Osteoblast (primary cell): ENCODE measurements at regions not wholly inside any gene's neighbourhood (a gene's known extent, or its start where the extent isn't known, plus 50 kb on each side); places are given as distances from the start of the nearest gene placed in this dataset.

Experiments
- DNase-seq: peaks from one replicate; pipeline ENCODE4 v3.0.0; 2011; ENCODE audit warnings: low spot score, mixed read lengths; ENCODE audit not compliant: insufficient read length; ENCODE audit errors: missing footprints
- H2AFZ ChIP-seq: 2 replicates; pipeline ENCODE4 v1.6.0; 2011; ENCODE audit warnings: mild to moderate bottlenecking, low read length
- H3K27ac ChIP-seq: 2 replicates; pipeline ENCODE4 v1.5.1; 2011; ENCODE audit warnings: mild to moderate bottlenecking, low read depth, low read length, moderate library complexity
- H3K27me3 ChIP-seq: 2 replicates; pipeline ENCODE4 v1.6.0; 2012; ENCODE audit warnings: mild to moderate bottlenecking, control low read depth, inconsistent platforms, low read length, moderate library complexity; ENCODE audit not compliant: insufficient read depth
- H3K36me3 ChIP-seq: 2 replicates; pipeline ENCODE4 v1.5.1; 2011; ENCODE audit warnings: mild to moderate bottlenecking, low read length, control low read depth, moderate library complexity; ENCODE audit not compliant: insufficient read depth
- H3K4me1 ChIP-seq: 2 replicates; pipeline ENCODE4 v1.5.1; 2011; ENCODE audit warnings: mild to moderate bottlenecking, low read length, control low read depth, moderate library complexity; ENCODE audit not compliant: insufficient read depth
- H3K4me2 ChIP-seq: 2 replicates; pipeline ENCODE4 v1.6.0; 2011; ENCODE audit warnings: mild to moderate bottlenecking, low read length; ENCODE audit not compliant: insufficient read depth
- H3K4me3 ChIP-seq: fragments of 200-600 bp; sonication (generic); 3 replicates; pipeline ENCODE4 v1.5.1; 2012; ENCODE audit warnings: mild to moderate bottlenecking, low read length, inconsistent platforms; ENCODE audit not compliant: insufficient read depth
- H3K79me2 ChIP-seq: 2 replicates; pipeline ENCODE4 v1.6.0; 2012; ENCODE audit warnings: mild to moderate bottlenecking, low read length, control low read depth, inconsistent platforms; ENCODE audit not compliant: insufficient read depth
- H3K9me3 ChIP-seq: 2 replicates; pipeline ENCODE4 v1.5.1; 2011; ENCODE audit warnings: low read depth, low read length, control low read depth
- H4K20me1 ChIP-seq: 2 replicates; pipeline ENCODE4 v1.6.0; 2012; ENCODE audit warnings: mild to moderate bottlenecking, low read length, control low read depth; ENCODE audit not compliant: insufficient read depth
- TF ChIP-seq, protein P1 (sequence below): IDR thresholded peaks from 2 replicates; pipeline ENCODE4 v1.5.1; 2011; ENCODE audit warnings: mild to moderate bottlenecking, low read depth, low read length, moderate library complexity; ENCODE audit errors: extremely low read depth

DNA sequence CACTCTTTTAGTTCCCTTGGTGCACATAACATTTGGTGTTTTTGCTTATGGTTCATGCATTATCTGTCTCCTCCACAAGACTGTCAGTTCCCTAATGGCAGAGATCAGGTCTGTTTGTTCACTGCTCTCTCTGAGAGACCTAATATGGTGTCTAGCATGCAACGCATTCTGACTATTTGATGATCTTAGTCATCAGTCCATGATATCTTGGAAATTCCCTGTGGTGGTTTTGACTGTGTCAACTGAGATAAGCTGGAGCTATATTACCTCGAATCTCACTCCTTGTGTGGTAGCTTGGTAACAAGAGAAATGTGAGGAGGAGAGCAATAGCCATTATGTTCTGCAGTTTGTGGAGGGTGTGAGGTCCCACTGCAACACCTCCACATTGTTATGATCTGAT is 229.8 kb downstream of the FRK start:
- Histone ChIP-seq H2AFZ (no peak overlapping the region), H3K9me3 (no peaks in the 10 kb centered on the region), H3K27ac (no peak overlapping the region), H4K20me1 (no peaks in the 10 kb centered on the region), H3K4me2 (no peak overlapping the region), H3K36me3 (no peaks in the 10 kb centered on the region), H3K4me3 (no peak overlapping the region), H3K4me1 (no peaks in the 10 kb centered on the region), H3K79me2 (no peaks in the 10 kb centered on the region), H3K27me3 (no peaks in the 10 kb centered on the region)
- TF ChIP-seq, protein P1, sequence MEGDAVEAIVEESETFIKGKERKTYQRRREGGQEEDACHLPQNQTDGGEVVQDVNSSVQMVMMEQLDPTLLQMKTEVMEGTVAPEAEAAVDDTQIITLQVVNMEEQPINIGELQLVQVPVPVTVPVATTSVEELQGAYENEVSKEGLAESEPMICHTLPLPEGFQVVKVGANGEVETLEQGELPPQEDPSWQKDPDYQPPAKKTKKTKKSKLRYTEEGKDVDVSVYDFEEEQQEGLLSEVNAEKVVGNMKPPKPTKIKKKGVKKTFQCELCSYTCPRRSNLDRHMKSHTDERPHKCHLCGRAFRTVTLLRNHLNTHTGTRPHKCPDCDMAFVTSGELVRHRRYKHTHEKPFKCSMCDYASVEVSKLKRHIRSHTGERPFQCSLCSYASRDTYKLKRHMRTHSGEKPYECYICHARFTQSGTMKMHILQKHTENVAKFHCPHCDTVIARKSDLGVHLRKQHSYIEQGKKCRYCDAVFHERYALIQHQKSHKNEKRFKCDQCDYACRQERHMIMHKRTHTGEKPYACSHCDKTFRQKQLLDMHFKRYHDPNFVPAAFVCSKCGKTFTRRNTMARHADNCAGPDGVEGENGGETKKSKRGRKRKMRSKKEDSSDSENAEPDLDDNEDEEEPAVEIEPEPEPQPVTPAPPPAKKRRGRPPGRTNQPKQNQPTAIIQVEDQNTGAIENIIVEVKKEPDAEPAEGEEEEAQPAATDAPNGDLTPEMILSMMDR, result no peak
- no peak for DNase-seq

DNA sequence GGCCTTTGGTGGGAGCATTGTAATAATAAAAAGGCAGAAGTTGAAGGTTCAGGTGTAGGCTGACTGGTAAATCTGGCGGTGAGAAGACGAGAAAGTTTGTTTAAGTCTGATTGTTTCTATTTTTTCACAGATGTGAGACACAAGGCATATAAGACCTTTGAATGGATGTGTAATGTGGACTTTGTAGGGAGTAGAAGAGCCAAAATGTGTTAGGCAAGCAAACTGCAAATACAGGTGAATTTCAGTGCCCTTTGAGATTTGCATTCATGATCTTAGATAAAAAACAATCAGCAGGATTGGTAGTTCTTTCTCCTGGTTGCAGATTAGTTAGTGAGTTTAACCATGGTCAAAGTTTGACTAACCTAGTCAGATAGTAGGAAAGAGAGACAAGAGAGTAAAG is 238.9 kb downstream of the FRK start:
- Histone ChIP-seq H3K4me2 (no peak overlapping the region), H3K27me3 (no peaks in the 10 kb centered on the region), H3K36me3 (no peaks in the 10 kb centered on the region), H2AFZ (no peak overlapping the region), H3K4me3 (no peak overlapping the region), H3K4me1 (no peaks in the 10 kb centered on the region), H3K27ac (no peak overlapping the region), H3K9me3 (no peaks in the 10 kb centered on the region), H3K79me2 (no peaks in the 10 kb centered on the region), H4K20me1 (no peaks in the 10 kb centered on the region)
- TF ChIP-seq, protein P1, result no peak
- no peak for DNase-seq

DNA sequence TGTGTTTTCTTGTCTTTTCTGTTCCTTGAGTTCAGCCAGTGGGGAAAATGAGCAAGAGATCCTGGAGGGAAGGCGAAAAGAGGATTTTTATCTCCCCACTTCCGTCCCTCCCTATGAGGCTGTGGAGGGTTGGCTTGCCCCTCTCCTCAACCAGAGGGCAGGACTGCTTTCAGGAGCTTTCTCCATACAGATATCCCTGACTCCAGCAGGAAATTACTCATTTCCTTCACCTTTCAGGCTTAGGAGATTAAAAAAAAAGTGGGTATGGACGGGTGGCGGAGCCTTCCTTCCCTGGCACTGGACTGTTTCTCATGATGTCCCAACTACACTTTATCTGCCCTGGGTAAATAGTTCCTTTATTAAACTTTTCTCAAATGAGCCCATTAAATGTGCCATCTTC is 241.2 kb downstream of the FRK start:
- DNase-seq, result no peak
- H3K79me2 ChIP-seq, result no peaks in the 10 kb centered on the region
- no peak overlapping the region for H3K27ac ChIP-seq
- H3K36me3 ChIP-seq, result no peaks in the 10 kb centered on the region
- H3K4me3 ChIP-seq, result no peak overlapping the region
- no peak overlapping the region for H3K4me2 ChIP-seq
- TF ChIP-seq, protein P1, result no peak
- H3K9me3 ChIP-seq, result no peaks in the 10 kb centered on the region
- H3K4me1 ChIP-seq, result no peaks in the 10 kb centered on the region
- H3K27me3 ChIP-seq, result no peaks in the 10 kb centered on the region
- no peaks in the 10 kb centered on the region for H4K20me1 ChIP-seq
- no peak overlapping the region for H2AFZ ChIP-seq

DNA sequence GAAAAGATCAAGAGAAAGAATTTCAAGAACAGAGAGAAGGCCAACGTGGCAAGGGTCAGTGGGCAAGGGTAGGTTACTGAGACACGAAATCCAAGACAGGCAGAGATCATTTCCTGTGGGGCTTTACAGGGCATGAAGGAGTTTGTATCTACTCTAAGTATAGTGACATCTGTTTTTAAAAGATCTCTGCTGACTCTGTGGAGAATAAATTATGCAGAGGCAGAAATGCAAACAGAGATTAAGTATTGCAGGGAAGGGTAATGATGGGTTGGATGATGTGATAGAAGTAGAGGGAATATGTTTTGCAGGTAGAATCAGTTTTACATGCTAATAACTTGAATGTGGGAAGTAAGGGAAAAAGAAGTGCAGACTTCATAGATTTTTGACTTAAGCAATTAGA is 243.5 kb downstream of the FRK start:
- Histone ChIP-seq H3K4me3 (no peak overlapping the region), H3K4me2 (no peak overlapping the region), H3K27me3 (no peaks in the 10 kb centered on the region), H3K36me3 (no peaks in the 10 kb centered on the region), H3K79me2 (no peaks in the 10 kb centered on the region), H3K9me3 (no peaks in the 10 kb centered on the region), H3K4me1 (no peaks in the 10 kb centered on the region), H4K20me1 (no peaks in the 10 kb centered on the region), H3K27ac (no peak overlapping the region), H2AFZ (no peak overlapping the region)
- TF ChIP-seq, protein P1, result no peak
- DNase-seq, result no peak
